ENCODE measurements at regions not wholly inside any gene's neighbourhood (a gene's known extent, or its start where the extent isn't known, plus 50 kb on each side); places are given as distances from the start of the nearest gene placed in this dataset.
A peak's percentile ranks its signal among the peaks of the same experiment; 100 is the strongest.

DNA sequence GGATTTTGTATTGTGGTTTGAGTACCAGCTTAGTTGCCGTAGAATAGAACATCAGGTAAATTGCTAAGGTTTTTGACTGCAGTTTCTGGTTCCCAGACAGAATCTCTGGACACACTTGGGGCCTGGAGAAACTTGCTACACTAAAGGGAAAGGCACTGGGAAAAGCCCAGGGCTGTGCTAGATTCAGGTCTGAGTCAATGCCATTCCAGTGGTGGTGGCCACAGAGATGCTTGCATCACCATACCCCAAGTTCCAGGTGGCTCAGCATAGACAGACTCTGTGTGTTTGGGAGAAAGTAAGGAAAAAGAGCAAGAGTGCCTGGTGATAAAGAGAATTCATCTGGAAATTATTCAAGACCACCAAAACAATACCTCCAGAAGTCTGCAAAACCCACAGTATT, 120.6 kb downstream of the HMHB1 start:
- Mint-ChIP-seq H3K27ac (ENCODE audit: unreplicated experiment) (no peak overlapping the region), H3K4me1 (ENCODE audit: low read depth, unreplicated experiment) (peaks cover 10% of the 10 kb centered on the region), H3K36me3 (ENCODE audit: insufficient read depth, unreplicated experiment) (no peaks in the 10 kb centered on the region), H3K27me3 (ENCODE audit: unreplicated experiment) (no peaks in the 10 kb centered on the region), H3K4me3 (ENCODE audit: low read depth, unreplicated experiment) (no peak overlapping the region), H3K9me3 (ENCODE audit: low read depth, unreplicated experiment) (peaks cover 11% of the 10 kb centered on the region)
- DNase-seq, result no peak
- CTCF ChIA-PET, result no interaction called here
- intact Hi-C loops (cut with micrococcal nuclease; ENCODE audit: unreplicated experiment), result no loop called here
- BruUV-seq (replicated peaks), result no TSS peak
- TF ChIP-seq, protein P1, sequence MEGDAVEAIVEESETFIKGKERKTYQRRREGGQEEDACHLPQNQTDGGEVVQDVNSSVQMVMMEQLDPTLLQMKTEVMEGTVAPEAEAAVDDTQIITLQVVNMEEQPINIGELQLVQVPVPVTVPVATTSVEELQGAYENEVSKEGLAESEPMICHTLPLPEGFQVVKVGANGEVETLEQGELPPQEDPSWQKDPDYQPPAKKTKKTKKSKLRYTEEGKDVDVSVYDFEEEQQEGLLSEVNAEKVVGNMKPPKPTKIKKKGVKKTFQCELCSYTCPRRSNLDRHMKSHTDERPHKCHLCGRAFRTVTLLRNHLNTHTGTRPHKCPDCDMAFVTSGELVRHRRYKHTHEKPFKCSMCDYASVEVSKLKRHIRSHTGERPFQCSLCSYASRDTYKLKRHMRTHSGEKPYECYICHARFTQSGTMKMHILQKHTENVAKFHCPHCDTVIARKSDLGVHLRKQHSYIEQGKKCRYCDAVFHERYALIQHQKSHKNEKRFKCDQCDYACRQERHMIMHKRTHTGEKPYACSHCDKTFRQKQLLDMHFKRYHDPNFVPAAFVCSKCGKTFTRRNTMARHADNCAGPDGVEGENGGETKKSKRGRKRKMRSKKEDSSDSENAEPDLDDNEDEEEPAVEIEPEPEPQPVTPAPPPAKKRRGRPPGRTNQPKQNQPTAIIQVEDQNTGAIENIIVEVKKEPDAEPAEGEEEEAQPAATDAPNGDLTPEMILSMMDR (IDR thresholded peaks at IDR 0.05; ENCODE audit: unreplicated experiment), result no peak

DNA sequence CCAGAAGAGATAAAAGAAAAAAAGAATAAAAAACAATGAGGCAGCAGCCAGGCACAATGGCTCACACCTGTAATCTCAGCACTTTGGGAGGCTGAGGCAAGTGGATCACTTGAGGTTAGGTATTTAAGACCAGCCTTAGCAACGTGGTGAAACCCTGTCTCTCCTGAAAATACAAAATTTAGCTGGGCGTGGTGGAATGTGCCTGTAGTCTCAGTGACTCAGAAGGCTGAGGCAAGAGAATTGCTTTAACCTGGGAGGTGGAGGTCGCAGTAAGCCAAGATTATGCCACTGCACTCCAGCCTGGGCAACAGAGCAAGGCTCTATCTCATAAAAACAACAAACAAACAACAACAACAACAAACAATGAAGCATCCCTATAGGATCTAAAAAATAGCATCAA, 121.5 kb downstream of the HMHB1 start:
- TF ChIP-seq, protein P1 (IDR thresholded peaks at IDR 0.05; ENCODE audit: unreplicated experiment), result no peak
- no peak overlapping the region for H3K27ac Mint-ChIP-seq (ENCODE audit: unreplicated experiment)
- peak; percentile 16 for DNase-seq
- BruUV-seq (replicated peaks), result no TSS peak
- H3K4me1 Mint-ChIP-seq (ENCODE audit: low read depth, unreplicated experiment), result peaks cover 10% of the 10 kb centered on the region
- no peaks in the 10 kb centered on the region for H3K36me3 Mint-ChIP-seq (ENCODE audit: insufficient read depth, unreplicated experiment)
- peaks cover 9% of the 10 kb centered on the region for H3K9me3 Mint-ChIP-seq (ENCODE audit: low read depth, unreplicated experiment)
- no peak overlapping the region for H3K4me3 Mint-ChIP-seq (ENCODE audit: low read depth, unreplicated experiment)
- intact Hi-C loops (cut with micrococcal nuclease; ENCODE audit: unreplicated experiment), result no loop called here
- H3K27me3 Mint-ChIP-seq (ENCODE audit: unreplicated experiment), result no peaks in the 10 kb centered on the region
- CTCF ChIA-PET, result no interaction called here

DNA sequence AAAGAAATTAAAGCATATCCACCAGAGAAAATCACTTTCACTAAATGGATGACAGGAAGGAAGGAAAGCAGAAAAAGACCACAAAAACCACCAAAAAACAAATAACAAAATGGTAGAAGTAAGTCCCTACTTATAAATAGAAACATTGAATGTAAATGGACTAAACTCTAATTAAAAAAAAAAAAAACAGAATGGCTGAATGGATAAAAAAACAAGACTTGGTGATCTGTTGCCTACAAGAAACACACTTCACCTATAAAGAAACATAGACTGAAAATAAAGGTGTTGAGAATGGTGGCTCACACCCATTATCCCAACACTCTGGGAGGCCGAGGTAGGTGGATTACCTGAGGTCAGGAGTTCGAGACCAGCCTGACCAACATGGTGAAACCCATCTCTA, 122.9 kb downstream of the HMHB1 start:
- TF ChIP-seq, protein P1 (IDR thresholded peaks at IDR 0.05; ENCODE audit: unreplicated experiment), result no peak
- no TSS peak for BruUV-seq (replicated peaks)
- peaks cover 10% of the 10 kb centered on the region for H3K4me1 Mint-ChIP-seq (ENCODE audit: low read depth, unreplicated experiment)
- peaks cover 11% of the 10 kb centered on the region for H3K9me3 Mint-ChIP-seq (ENCODE audit: low read depth, unreplicated experiment)
- H3K36me3 Mint-ChIP-seq (ENCODE audit: insufficient read depth, unreplicated experiment), result no peaks in the 10 kb centered on the region
- H3K4me3 Mint-ChIP-seq (ENCODE audit: low read depth, unreplicated experiment), result no peak overlapping the region
- DNase-seq, result no peak
- H3K27me3 Mint-ChIP-seq (ENCODE audit: unreplicated experiment), result no peaks in the 10 kb centered on the region
- no peak overlapping the region for H3K27ac Mint-ChIP-seq (ENCODE audit: unreplicated experiment)
- CTCF ChIA-PET, result no interaction called here
- intact Hi-C loops (cut with micrococcal nuclease; ENCODE audit: unreplicated experiment), result no loop called here

DNA sequence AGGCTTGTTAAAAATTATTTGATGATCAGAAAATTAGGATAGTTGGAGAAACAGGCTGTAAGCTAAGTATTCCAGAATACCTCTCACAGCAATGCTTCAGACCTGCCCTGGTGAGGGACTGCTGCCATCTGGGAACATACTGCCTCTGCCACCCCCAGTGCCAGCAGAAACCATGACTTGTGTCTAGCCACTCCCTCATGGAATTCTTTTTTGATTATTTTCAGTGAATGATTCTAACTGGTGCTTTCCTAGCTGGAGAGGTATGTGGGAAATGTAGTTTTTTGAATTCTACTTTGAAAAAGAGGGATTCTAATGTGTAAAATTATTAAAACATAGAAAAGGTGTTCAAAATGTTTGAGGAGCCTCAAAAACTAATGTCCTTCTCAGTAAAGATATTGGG, 126.3 kb downstream of the HMHB1 start:
- no peak for DNase-seq
- intact Hi-C loops (cut with micrococcal nuclease; ENCODE audit: unreplicated experiment), result no loop called here
- CTCF ChIA-PET, result interaction anchor here (1.4 kb wide), 1 partner anchor 16 kb away, joined by 3 read pairs; no protein-coding TSS in a partner anchor
- Mint-ChIP-seq H3K9me3 (ENCODE audit: low read depth, unreplicated experiment) (peaks cover 12% of the 10 kb centered on the region), H3K36me3 (ENCODE audit: insufficient read depth, unreplicated experiment) (no peaks in the 10 kb centered on the region), H3K27me3 (ENCODE audit: unreplicated experiment) (no peaks in the 10 kb centered on the region), H3K4me1 (ENCODE audit: low read depth, unreplicated experiment) (peaks cover 9% of the 10 kb centered on the region), H3K4me3 (ENCODE audit: low read depth, unreplicated experiment) (no peak overlapping the region), H3K27ac (ENCODE audit: unreplicated experiment) (no peak overlapping the region)
- TF ChIP-seq, protein P1 (IDR thresholded peaks at IDR 0.05; ENCODE audit: unreplicated experiment), result no peak
- no TSS peak for BruUV-seq (replicated peaks)

Data from Calu3 (cell line).